ENCODE measurements at regions not wholly inside any gene's neighbourhood (a gene's known extent, or its start where the extent isn't known, plus 50 kb on each side); places are given as distances from the start of the nearest gene placed in this dataset.
A peak's percentile ranks its signal among the peaks of the same experiment; 100 is the strongest.

GRCh38 chr5:135263022-135263668 is 135.9 kb downstream of the MACROH2A1 start (continued):
- TF ChIP-seq ZNF710 (CRISPR knock-in tag; IDR thresholded peaks at IDR 0.05; ENCODE audit: borderline replicate concordance), result peak; percentile 80; the same call in 1 of the 2 replicates
- peak; percentile 80; the same call in 1 of the 2 replicates for TF ChIP-seq NFKBIZ (CRISPR knock-in tag; IDR thresholded peaks at IDR 0.05)
- TF ChIP-seq ZNF558 (CRISPR knock-in tag; IDR thresholded peaks at IDR 0.05; ENCODE audit: borderline replicate concordance), result no peak
- TF ChIP-seq ZNF687 (CRISPR knock-in tag; IDR thresholded peaks at IDR 0.05), result peak; percentile 76
- no peak for TF ChIP-seq SYNCRIP (IDR thresholded peaks at IDR 0.05; ENCODE audit: insufficient read depth, low read depth, low read length)
- no peak for TF ChIP-seq TFDP2 (CRISPR knock-in tag; IDR thresholded peaks at IDR 0.05)
- no peak for TF ChIP-seq ZNF335 (CRISPR knock-in tag; IDR thresholded peaks at IDR 0.05)
- 0 out of 2 replicates have a peak, but pooled peaks have one; percentile 60 for TF ChIP-seq DPF2 (CRISPR knock-in tag; IDR thresholded peaks at IDR 0.05; ENCODE audit: borderline replicate concordance, low read depth)
- TF ChIP-seq FOXP1 (IDR thresholded peaks at IDR 0.05), result no peak
- no peak for TF ChIP-seq FOXP1 (CRISPR knock-in tag; IDR thresholded peaks at IDR 0.05)
- TF ChIP-seq ZNF883 (CRISPR knock-in tag; IDR thresholded peaks at IDR 0.05; ENCODE audit: not compliant biosample characterization), result no peak
- TF ChIP-seq ZNF792 (CRISPR knock-in tag; IDR thresholded peaks at IDR 0.05), result no peak; the same call in 1 of the 2 replicates
- no peak for TF ChIP-seq PCBP1 (IDR thresholded peaks at IDR 0.05; ENCODE audit: borderline replicate concordance, low read depth, low read length)
- TF ChIP-seq JDP2 (CRISPR knock-in tag; IDR thresholded peaks at IDR 0.05; ENCODE audit: borderline replicate concordance), result no peak
- no peak; the same call in 1 of the 2 replicates for TF ChIP-seq ZNF275 (CRISPR knock-in tag; IDR thresholded peaks at IDR 0.05; ENCODE audit: borderline replicate concordance)
- TF ChIP-seq ZNF253 (CRISPR knock-in tag; IDR thresholded peaks at IDR 0.05; ENCODE audit: borderline replicate concordance), result no peak
- TF ChIP-seq ZGPAT (CRISPR knock-in tag; IDR thresholded peaks at IDR 0.05), result peak; percentile 82
- TF ChIP-seq ZNF781 (CRISPR knock-in tag; IDR thresholded peaks at IDR 0.05; ENCODE audit: borderline replicate concordance, not compliant biosample characterization), result no peak
- no peak for TF ChIP-seq SRF (IDR thresholded peaks at IDR 0.05; ENCODE audit: low read depth, low read length)
- TF ChIP-seq ZNF615 (CRISPR knock-in tag; IDR thresholded peaks at IDR 0.05; ENCODE audit: borderline replicate concordance), result no peak

All from HepG2 (cell line).